ENCODE measurements at regions not wholly inside any gene's neighbourhood (a gene's known extent, or its start where the extent isn't known, plus 50 kb on each side); places are given as distances from the start of the nearest gene placed in this dataset.
"Not testable (repeated sequence)": the region's sequence is repeated elsewhere in the genome, so short reads cannot be mapped to it uniquely, and the experiment has no call there.

DNA sequence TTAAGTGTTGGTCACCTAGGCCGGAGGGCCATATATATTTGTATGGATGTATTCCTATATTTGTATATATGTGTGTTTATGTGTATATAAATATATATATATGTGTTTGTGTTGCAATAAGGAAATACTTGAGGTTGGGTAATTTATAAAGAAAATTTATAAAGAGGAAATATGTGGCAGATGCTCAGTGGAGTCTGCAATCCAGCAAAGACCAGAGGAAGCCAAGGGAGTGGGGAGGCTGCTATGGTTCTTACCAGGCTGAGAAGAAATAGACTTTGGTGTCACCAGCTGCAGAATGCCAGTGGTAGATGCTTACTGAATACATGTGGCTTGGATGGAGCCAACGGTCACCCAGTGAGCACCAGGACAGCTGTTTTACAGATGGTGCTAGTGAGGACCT, 97.4 kb upstream of the ELOVL5 start:
- no peak for DNase-seq

DNA sequence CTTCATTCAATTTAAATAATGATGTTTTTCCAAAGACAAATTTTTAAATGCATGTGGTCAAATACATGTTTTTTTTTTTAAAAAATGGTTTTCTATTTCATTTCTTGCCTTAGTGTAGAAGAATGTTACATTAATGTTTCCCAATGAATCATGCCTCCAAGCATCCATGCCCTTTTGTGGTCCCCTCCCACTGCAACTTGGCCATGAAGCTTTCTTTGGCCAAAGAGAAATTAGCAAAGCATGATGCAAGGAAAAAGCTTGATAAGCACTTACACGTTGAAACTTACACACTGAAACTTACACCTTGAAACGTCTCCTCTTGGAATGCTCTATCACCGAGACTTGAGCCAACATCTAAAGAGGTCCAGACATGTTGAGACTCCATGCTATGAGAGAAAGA, 93.0 kb upstream of the ELOVL5 start:
- no peak for DNase-seq

DNA sequence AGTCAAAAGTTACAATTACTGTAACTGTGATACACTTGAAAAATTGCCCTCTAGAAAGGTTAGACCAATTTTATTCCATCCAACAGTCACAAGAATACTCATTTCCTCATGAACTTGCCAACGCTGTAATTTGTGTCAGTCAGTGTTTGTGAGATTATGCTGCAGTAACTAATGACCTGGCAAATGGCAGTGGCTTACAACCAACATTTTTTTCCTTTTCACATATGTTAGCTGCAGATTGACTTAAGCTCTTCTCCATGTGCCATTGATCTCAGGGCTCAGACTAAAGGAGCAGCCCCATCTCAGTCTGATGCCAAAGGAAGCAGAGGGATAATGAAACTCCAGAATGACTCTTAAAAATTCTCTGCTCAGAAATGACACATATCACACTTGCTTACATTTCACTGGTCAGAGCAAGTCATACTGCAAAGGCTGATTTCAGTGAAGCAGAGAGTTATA, 92.3 kb upstream of the ELOVL5 start:
- no peak for DNase-seq

DNA sequence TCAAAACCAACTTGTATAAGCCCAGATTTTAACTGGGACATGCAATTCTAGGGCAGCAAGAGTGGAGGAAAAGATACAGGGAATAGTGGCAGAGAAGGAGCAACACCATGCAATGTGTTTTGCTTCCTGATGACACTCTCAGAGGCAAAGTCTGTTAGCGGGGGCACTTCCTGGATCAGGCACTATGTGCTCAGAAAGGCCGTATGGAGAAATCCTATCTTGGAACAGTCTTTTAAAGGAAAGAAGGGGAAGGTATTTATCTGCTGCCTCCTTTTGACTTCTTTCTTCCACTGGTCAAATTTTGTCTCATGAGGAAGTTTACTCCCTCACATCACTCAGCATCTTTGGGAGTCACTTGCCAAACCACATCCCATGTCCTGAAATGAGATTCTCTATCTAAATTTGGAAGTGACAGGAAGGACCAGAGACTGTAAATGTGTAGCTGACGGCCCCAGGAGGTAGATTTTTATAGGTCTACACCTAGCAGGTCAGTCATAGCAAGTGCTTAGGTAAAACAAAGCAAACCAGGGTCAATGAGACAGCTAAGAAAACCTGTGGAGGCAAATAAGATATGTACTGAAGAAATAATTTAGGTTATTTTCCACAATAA, 91.7 kb upstream of the ELOVL5 start:
- no peak for DNase-seq

DNA sequence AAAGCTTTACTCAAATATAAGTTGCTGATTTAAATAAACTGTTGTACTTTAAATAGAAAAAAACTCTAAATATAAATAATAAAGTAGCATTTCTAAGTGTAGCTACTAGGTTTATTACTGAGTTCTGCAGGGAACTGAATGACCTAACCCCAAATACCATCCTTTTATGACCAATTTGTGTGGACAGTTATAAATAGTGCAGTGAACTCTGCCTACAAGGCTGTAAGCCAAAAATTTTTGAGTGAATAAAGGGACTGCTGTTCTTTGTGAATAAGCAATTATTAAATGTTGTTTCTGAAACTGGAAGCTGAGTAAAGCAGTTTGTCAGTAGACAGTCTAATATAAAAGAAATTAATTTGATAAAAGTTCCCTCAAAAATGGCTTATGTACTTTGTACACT, 90.8 kb upstream of the ELOVL5 start:
- DNase-seq = no peak

DNA sequence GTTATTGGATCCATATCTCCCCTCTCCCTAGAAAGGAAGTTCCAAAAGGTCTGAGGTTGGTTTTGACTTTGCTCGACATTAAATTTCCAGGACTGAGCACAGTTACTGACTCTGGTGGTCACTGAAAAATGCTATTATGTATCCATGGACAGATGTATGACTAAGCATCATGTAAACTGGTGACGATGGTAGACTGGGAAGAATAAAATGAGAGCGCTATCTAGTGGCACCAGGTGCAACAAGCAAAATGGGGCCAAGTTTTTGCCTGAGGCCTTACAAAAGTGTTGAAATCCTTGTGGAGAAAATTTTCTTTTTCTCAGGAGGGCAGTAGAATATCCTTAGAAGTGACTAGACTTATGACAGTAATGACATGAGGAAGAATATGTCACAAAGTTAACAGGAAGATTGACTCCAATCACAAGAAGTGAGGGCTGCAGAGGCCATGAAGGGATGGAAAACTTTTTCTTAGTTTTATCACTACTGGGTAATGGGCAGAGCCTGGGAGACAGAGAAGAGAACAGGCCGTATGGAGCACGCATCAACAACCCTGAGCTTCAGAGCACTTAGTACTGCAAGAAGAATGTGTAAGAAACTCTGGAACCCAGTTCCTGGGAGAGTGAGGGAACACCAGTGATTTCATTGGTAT, 88.9 kb upstream of the ELOVL5 start:
- DNase-seq = peak; percentile 19

DNA sequence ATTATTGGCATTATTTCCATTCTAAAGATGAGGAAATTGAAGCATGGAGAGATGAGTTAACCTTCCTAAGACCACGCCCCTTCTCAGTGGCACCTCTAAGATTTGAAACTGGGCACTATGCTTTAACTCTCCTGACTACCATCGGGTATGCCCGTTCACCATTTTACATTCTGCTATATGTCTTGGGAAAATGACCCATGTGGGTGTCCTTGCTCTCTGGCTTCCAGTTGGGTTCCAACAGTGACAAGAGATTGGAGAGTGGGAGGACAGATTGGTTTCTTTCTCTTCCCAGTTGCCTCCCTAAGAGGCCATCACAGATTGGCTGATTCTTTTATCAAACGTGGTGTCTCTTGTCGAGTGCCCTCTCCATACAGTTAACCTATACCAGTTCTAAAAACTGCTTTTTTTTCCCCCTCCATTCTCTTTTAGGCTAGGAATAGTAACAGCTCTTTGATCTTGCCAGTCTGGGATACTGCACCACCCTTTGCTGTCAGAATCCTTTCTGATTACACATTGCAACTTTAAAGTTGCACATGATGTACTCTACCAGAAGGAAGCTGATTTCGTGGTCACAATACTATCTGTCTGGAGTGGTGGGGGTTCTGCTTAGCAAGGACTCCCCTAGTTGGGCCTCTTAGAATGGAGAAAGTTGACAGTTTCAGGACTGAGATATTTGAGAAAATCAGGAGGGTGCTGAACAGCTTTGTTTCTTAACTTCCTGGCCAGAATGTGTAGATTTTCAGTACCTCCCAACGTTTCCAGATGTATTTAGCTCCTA, 88.0 kb upstream of the ELOVL5 start:
- no peak for DNase-seq

DNA sequence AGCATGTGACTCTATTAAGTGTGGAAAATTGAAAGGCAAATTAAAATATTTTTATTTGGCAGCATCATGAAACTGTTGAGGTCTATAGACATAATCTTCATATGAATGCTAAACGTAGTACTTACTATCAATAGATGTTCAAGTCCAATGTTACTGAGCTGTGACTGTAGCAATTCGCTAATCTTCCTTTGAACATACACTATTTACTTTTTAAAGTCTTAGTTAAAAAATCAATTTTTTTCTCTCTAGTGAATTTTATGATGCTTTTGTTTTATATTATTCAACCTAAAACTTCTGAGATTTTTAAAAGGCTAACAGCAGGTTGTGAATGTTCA, 85.2 kb upstream of the ELOVL5 start:
- DNase-seq = no peak

DNA sequence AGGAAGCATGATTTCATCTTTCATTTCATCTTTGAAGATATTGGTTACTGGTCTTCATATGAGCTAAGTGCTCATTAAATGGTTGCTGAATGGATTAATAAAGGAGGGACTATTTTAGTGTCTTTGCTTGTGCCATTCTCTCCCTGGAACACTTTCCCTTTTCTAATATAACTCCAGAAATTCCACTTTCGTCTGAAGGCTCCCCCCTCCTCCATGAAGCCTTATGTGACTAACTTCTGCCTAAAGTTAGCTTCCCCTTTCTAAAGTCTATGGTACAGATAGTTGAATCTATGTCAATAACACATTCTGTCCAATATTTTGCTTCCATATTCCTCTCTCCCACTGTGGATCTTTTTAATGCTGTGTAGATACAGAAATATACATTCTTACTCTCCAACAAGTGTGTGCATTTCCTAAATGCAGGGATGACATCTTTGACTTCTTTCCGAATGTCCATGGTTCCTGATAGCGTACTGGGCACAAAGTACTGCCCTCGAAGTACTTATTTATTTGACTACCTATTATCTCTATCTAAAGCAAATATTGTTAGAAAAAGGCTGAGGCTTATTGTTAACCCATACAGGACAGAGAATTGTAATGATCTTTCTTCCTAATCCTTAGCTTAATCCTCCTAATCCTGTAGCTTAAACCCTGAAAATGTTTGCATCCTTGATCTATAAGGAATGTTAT, 84.7 kb upstream of the ELOVL5 start:
- no peak for DNase-seq

DNA sequence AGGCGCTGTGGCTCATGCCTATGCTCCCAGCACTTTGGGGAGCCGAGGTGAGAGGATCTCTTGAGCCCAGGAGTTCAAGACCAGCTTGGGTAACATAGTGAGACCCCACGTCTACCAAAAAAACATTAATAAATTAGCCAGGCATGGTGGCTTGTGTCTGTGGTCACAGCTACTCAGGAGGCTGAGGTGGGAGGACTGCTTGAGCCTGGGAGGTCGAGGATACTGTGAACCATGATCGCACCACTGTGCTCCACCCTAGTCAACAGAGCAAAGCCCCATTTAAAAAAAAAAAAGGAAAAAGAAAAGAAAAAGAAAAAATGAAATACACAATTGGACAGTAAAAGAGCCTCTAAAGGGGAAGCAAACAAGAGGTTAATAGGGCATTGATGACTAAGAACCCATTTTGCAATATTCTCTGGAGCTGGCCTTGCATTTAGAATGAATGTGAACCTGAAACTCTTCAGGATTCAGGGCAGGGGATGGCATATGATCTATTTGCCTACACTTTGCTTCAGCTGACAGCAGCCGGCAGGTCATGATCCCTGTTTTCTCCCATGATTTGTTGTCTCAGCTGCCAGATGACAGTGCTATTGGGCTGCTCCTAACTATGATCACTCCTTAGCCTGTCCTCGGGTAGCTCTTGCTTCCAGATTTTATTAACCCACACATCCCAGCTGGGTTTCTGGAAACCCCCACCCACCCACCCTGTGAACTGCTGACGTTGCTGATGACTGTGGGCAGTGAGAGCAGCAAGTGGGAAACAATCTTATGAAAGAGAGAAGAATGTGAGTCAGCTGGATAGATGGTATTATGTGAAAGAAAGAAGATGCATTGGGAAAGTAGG, 83.8 kb upstream of the ELOVL5 start:
- DNase-seq = peak; percentile 27

DNA sequence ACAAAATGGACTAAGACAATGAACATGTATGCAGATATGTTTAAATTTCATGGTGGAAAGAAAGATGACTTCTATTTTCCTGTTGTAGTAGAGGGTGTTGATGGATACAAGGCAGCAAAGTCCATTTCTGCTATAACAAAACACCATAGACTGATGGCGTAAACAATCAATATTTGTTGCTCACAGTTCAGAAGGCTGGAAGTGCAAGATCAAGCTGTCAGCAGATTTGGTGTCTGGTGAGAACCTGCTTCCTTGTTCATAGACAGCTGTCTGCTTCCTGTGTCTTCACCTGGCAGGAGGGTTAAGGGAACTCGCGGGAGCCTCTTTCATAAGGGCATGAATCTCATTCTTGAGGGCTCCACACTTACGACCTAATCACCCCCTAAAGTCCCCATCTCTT, 83.0 kb upstream of the ELOVL5 start:
- DNase-seq = no peak

DNA sequence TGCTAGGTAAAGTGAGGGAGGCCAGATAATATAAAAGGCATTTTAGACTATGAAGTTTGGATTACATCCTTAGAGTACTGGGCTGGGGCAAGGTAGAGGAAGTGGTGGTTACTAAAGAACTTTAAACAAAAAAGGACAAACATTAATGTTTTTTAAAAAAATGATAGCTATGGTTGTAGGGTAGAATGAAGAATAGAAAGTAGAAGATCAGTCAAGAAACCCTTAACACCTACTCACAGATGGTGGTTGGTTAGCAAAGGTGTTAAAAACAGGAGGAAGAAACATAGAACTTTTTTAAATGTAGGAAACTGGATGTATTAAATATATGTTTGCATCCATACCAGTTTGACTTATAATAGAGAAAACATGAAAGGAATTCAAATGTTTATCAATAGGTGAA, 80.7 kb upstream of the ELOVL5 start:
- no peak for DNase-seq

DNA sequence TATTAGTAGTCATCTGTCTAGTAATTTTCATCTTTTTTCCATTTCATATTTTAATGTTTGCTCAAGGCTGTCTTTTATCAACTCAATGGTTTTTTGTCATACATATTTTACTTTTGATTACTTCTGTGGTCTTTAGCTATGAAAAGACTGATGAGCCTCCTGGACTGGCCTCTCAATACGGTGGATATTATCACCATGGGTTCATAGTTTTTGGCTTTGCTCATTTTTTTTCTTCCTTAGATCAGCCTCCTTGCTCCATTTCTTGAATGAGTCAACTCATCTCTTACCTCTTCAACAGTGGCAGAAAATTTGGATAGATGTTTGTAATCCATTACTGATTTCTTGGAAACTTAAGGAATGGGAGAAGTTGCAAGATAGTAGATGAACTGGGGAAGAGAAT, 80.1 kb upstream of the ELOVL5 start:
- DNase-seq = no peak

DNA sequence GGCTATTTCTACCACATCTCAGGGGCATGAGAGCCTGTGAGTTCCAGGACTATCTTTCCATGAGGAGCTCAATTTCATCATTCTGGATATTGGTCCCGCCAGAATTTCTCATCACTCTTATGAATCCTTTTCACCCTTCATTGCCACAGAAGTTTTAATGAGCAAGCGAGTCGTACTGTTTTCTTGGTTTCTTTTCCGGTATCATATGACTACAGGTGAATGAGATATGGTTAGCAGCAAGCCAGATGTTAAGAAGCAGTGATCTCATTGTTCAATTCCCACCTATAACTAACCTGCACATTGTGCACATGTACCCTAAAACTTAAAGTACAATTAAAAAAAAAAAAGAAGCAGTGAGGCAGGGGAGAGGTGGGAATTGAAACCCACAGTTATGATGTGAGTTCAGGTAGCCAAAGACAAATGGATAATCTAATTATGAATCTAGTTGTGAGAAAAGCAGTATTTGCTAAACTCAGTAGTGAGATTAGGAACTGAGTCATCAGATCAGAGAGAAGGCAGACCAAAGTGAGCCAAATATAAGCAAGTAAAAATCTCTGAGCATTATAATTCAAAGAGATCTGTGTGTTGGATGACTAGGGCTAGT, 78.0 kb upstream of the ELOVL5 start:
- DNase-seq = no peak

DNA sequence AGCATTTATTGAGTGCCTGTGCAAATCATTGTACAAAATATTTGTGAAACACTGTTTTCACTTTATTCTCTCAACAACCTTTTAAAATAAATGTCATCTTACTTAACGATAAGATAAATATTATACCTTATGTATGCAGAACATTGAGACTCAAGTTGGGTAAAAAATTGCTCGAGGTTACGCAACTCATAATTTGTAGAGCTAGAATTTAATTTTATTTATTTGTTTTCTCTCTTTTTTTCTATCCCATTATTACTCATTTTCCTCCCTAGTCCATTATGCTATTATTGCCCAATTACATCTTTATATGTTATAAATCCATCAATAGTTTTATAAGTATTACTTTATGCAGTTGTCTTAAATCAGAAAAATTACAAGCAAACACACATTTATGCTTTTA, 77.4 kb upstream of the ELOVL5 start:
- DNase-seq = no peak

DNA sequence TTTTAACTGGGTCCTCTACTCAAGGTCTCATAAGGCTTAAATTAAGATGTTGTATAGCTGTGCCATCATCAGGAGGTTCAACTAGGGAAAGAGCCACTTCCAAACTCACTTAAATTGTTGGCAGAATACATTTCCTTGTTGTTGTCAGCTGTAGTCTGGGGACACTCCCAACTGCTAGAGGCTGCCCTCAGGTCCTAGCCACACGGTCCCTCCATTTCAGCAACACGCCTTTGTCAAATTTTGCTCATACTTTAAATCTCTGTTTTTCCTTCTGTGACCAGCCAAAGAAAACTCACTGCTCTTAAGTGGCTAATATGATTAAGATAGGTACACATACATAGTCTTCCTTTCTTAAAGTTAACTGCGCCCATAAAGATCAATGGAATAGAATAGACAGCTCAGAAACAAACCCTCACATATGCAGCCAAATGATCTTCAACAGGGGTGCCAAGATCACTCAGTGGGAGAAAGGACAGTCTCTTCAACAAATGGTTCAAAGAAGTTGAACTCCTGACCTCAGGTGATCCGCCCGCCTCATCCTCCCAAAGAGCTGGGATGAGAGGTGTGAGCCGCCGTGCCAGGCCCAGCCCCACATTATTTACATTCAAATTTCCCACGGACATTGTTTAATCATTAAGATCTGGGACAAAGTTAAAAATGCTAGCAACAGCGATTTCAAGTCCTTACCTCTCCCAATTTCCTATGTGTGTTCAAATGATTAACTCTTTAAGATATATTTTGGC, 76.4 kb upstream of the ELOVL5 start:
- no peak for DNase-seq

DNA sequence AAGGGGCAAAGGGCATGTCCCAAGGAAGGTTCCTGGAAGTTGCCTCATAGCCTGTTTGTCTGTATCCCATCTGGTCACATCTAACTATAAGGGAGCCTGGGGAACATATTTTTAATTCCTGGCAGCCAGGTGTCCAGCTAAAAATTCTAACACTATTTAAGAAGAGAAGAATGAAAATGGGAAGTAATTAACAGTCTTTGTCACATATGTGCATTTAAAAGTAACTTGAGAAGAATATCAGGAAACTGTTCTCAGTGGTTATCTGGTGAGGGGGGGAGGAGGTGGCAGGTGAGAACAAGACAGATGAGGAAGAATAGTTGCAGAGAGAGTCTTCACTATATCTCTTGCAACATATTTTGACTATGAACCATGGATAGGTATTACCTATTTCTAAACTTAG, 75.5 kb upstream of the ELOVL5 start:
- no peak for DNase-seq

DNA sequence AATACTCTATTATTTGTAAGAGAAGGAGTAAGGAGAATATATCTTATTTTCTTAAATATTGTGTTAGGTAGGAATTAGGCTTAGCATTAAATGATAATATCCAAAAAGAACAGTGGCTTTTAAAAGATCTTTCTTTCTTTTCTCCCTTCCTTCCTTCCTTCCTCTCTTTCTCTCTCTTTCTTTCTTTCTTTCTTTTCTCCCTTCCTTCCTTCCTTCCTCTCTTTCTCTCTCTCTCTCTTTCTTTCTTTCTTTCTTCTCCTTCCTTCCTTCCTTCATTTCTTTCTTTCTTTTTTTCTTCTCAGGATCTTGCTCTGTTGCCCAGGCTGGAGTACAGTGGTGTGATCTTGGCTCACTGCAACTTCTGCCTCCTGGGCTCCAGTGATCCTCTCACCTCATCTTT, 74.8 kb upstream of the ELOVL5 start:
- not testable (repeated sequence) for DNase-seq

DNA sequence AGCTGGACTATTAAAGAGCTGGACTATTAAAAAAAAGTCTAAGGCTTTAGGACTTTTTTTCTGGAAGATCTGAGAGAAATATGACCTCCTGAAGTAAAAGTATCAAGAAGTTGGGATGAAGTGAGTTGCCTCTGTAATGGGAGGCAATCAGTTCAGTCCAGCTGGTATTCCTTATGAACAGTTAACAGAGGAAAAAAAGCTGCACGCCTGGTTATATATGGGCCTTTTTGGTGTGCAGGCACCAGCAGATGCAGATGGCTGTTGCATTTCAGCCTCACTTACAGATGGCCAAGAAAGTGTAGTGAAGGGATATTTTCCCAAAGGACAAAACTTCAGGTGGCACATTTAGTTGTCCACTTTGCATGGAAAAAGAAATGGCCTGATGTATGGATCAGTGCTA, 70.3 kb upstream of the ELOVL5 start:
- no peak for DNase-seq

DNA sequence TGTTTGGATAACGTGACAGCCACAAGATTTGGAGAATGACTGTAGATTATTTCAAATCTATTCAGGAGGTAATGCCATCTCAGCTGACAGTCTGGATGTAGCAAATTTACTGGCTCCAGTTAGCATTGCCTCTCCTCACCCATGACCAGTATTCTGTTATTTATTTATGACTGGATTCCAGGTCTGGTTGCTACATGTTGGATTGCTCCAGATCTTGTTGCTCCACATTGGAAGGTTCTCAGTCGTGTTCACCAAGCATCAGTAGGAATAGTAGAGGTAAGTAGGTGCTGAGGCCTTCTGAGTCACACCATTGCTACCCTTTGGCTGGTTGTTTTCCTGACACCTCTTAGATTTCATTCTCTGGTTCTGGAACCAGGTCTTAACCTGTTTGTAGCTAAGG, 69.5 kb upstream of the ELOVL5 start:
- no peak for DNase-seq

DNA sequence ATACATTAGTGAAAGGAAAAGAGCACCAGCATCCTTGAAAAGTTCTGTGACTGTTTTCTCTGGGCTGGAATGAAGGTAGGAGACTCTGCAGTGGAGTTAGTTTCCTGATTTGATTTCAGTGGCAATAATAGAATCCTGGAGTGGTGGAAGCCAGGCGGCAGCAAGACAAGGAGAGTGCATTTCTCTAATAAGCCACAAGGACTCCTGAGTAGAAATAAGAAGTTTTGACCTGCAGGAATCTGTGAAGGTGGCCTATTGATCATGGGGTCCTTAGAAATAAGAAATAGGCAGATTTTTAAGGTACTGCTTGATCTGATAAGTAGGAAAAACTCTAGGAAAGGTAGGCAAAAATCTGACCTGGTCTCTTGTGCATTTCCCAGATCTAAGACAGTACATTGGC, 68.4 kb upstream of the ELOVL5 start:
- no peak for DNase-seq

DNA sequence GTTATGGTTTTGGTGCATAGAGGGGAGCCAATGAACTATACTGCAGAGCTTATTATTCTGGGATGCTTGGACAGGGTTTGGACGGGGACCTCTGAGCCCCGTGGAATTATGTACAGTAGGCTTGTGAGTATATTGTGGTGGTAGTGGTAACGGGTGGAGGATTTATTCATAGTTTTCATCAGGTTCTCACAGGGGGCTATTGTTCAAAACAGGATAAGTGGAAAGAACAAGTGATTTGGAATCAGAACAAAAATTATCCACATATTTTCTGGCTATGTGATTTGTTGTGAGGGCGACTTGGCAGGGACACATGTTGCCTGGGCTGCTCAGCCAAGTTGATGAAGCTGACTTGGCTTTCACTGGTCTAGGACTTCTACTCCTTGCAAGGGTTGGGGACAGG, 64.6 kb upstream of the ELOVL5 start:
- DNase-seq = no peak

Data from T1000 (cell line).